ENCODE measurements at regions not wholly inside any gene's neighbourhood (a gene's known extent, or its start where the extent isn't known, plus 50 kb on each side); places are given as distances from the start of the nearest gene placed in this dataset.

GRCh38 chr18:32847691-32848090 is 74.9 kb upstream of the KLHL14 start:
- TF ChIP-seq CTCF (IDR thresholded peaks at IDR 0.05; ENCODE audit: insufficient read depth, low read depth, low read length) (no peak), EZH2 (IDR thresholded peaks at IDR 0.05; ENCODE audit: insufficient read depth, low read length) (no peak)
